Activated naive CD4-positive, alpha-beta T cell treated with anti-CD3 and anti-CD28 coated beads for 36 hours (primary cell): ENCODE measurements at regions not wholly inside any gene's neighbourhood (a gene's known extent, or its start where the extent isn't known, plus 50 kb on each side); places are given as distances from the start of the nearest gene placed in this dataset.

ENCODE experiments used
- CTCF ChIA-PET: fragments of 350-600 bp; sonication (Branson Sonifier 250); formaldehyde crosslinking; loops from one replicate; lab custom pipeline; 2021; ENCODE audit warnings: antibody characterized with exemption; lab: Charles Lee
- DNase-seq: peaks from one replicate; pipeline ENCODE4 v3.0.0-alpha.2; 2020
- H3K27ac Mint-ChIP-seq: one replicate; pipeline ENCODE4 v1.8.0; 2021; ENCODE audit warnings: mild to moderate bottlenecking, mixed read lengths
- H3K27me3 Mint-ChIP-seq: one replicate; pipeline ENCODE4 v1.8.0; 2021; ENCODE audit warnings: low read depth, mixed read lengths
- H3K36me3 Mint-ChIP-seq: one replicate; pipeline ENCODE4 v1.8.0; 2021; ENCODE audit warnings: low read depth, mixed read lengths
- H3K4me1 Mint-ChIP-seq: one replicate; pipeline ENCODE4 v1.8.0; 2021; ENCODE audit warnings: low read depth, mixed read lengths
- H3K4me3 Mint-ChIP-seq: one replicate; pipeline ENCODE4 v1.8.0; 2021; ENCODE audit warnings: mild to moderate bottlenecking, moderate library complexity, mixed read lengths
- H3K9me3 Mint-ChIP-seq: one replicate; pipeline ENCODE4 v1.8.0; 2021; ENCODE audit warnings: mixed read lengths
- intact Hi-C: fragments of 100-400 bp; cut with micrococcal nuclease; formaldehyde crosslinking; loops from one replicate; pipeline ENCODE4 v1.15.1; 2023

GRCh38 chr5:73352649-73353230, 95.8 kb downstream of the FOXD1 start:
- peaks cover 50% of the 10 kb centered on the region for H3K27me3 Mint-ChIP-seq
- CTCF ChIA-PET = no interaction called here
- no peaks in the 10 kb centered on the region for H3K4me1 Mint-ChIP-seq
- intact Hi-C loops = no loop called here
- H3K4me3 Mint-ChIP-seq = no peak overlapping the region
- no peak for DNase-seq
- no peak overlapping the region for H3K27ac Mint-ChIP-seq
- peaks cover 1% of the 10 kb centered on the region for H3K36me3 Mint-ChIP-seq
- H3K9me3 Mint-ChIP-seq = peaks cover 21% of the 10 kb centered on the region

- Mint-ChIP-seq H3K4me3 (no peak overlapping the region), H3K27me3 (peaks cover 49% of the 10 kb centered on the region), H3K27ac (no peak overlapping the region), H3K36me3 (peaks cover 1% of the 10 kb centered on the region), H3K4me1 (no peaks in the 10 kb centered on the region), H3K9me3 (peaks cover 25% of the 10 kb centered on the region)
- intact Hi-C loops = no loop called here
- CTCF ChIA-PET = no interaction called here
- DNase-seq = no peak
Measured at GRCh38 chr5:73352243-73352642, 96.3 kb downstream of the FOXD1 start.

GRCh38 chr5:73351593-73351992, 97.0 kb downstream of the FOXD1 start:
- H3K27me3 Mint-ChIP-seq = peaks cover 47% of the 10 kb centered on the region
- peaks cover 31% of the 10 kb centered on the region for H3K9me3 Mint-ChIP-seq
- intact Hi-C loops = no loop called here
- no peak overlapping the region for H3K27ac Mint-ChIP-seq
- H3K4me1 Mint-ChIP-seq = no peaks in the 10 kb centered on the region
- peaks cover 3% of the 10 kb centered on the region for H3K36me3 Mint-ChIP-seq
- CTCF ChIA-PET = interaction anchor here (0.9 kb wide), 1 partner anchor 135 kb away, joined by 3 read pairs; no protein-coding TSS in a partner anchor
- H3K4me3 Mint-ChIP-seq = no peak overlapping the region
- no peak for DNase-seq

- DNase-seq = no peak
- Mint-ChIP-seq H3K27me3 (peaks cover 60% of the 10 kb centered on the region), H3K36me3 (peaks cover 3% of the 10 kb centered on the region), H3K27ac (no peak overlapping the region), H3K4me1 (no peaks in the 10 kb centered on the region), H3K4me3 (no peak overlapping the region), H3K9me3 (peaks cover 38% of the 10 kb centered on the region)
- intact Hi-C loops = no loop called here
- CTCF ChIA-PET = no interaction called here
Measured at GRCh38 chr5:73346878-73347408, 101.6 kb downstream of the FOXD1 start.

GRCh38 chr5:73344835-73345234, 103.7 kb downstream of the FOXD1 start:
- CTCF ChIA-PET = no interaction called here
- DNase-seq = no peak
- H3K27ac Mint-ChIP-seq = no peak overlapping the region
- no peak overlapping the region for H3K4me3 Mint-ChIP-seq
- H3K9me3 Mint-ChIP-seq = peaks cover 33% of the 10 kb centered on the region
- H3K36me3 Mint-ChIP-seq = peaks cover 3% of the 10 kb centered on the region
- no peaks in the 10 kb centered on the region for H3K4me1 Mint-ChIP-seq
- peaks cover 61% of the 10 kb centered on the region for H3K27me3 Mint-ChIP-seq
- intact Hi-C loops = no loop called here

- H3K4me1 Mint-ChIP-seq = no peaks in the 10 kb centered on the region
- no peaks in the 10 kb centered on the region for H3K36me3 Mint-ChIP-seq
- no peaks in the 10 kb centered on the region for H3K9me3 Mint-ChIP-seq
- H3K27me3 Mint-ChIP-seq = peaks cover 62% of the 10 kb centered on the region
- intact Hi-C loops = no loop called here
- H3K4me3 Mint-ChIP-seq = no peak overlapping the region
- DNase-seq = no peak
- no peak overlapping the region for H3K27ac Mint-ChIP-seq
- CTCF ChIA-PET = no interaction called here
Measured at GRCh38 chr5:73339711-73340110, 108.9 kb downstream of the FOXD1 start.

- Mint-ChIP-seq H3K36me3 (no peaks in the 10 kb centered on the region), H3K9me3 (no peaks in the 10 kb centered on the region), H3K4me1 (no peaks in the 10 kb centered on the region), H3K27ac (no peak overlapping the region), H3K27me3 (peaks cover 61% of the 10 kb centered on the region), H3K4me3 (no peak overlapping the region)
- no peak for DNase-seq
- CTCF ChIA-PET = no interaction called here
- intact Hi-C loops = no loop called here
Measured at GRCh38 chr5:73339051-73339575, 109.5 kb downstream of the FOXD1 start.

GRCh38 chr5:73338256-73339050, 110.1 kb downstream of the FOXD1 start:
- Mint-ChIP-seq H3K9me3 (no peaks in the 10 kb centered on the region), H3K27me3 (peaks cover 57% of the 10 kb centered on the region), H3K4me3 (no peak overlapping the region), H3K27ac (no peak overlapping the region), H3K4me1 (no peaks in the 10 kb centered on the region), H3K36me3 (no peaks in the 10 kb centered on the region)
- intact Hi-C loops = no loop called here
- DNase-seq = no peak
- CTCF ChIA-PET = no interaction called here

GRCh38 chr5:73337586-73338255, 110.9 kb downstream of the FOXD1 start:
- Mint-ChIP-seq H3K9me3 (no peaks in the 10 kb centered on the region), H3K27me3 (peaks cover 54% of the 10 kb centered on the region), H3K27ac (no peak overlapping the region), H3K4me1 (no peaks in the 10 kb centered on the region), H3K36me3 (no peaks in the 10 kb centered on the region), H3K4me3 (no peak overlapping the region)
- CTCF ChIA-PET = no interaction called here
- intact Hi-C loops = no loop called here
- no peak for DNase-seq

- Mint-ChIP-seq H3K4me3 (no peak overlapping the region), H3K27ac (no peak overlapping the region), H3K27me3 (peaks cover 56% of the 10 kb centered on the region), H3K4me1 (no peaks in the 10 kb centered on the region), H3K36me3 (no peaks in the 10 kb centered on the region), H3K9me3 (peaks cover 8% of the 10 kb centered on the region)
- intact Hi-C loops = no loop called here
- DNase-seq = no peak
- CTCF ChIA-PET = no interaction called here
Measured at GRCh38 chr5:73336366-73336765, 112.2 kb downstream of the FOXD1 start.

GRCh38 chr5:73333944-73334703, 114.5 kb downstream of the FOXD1 start:
- no peaks in the 10 kb centered on the region for H3K4me1 Mint-ChIP-seq
- H3K4me3 Mint-ChIP-seq = no peak overlapping the region
- no peak overlapping the region for H3K27ac Mint-ChIP-seq
- H3K9me3 Mint-ChIP-seq = peaks cover 16% of the 10 kb centered on the region
- H3K27me3 Mint-ChIP-seq = peaks cover 43% of the 10 kb centered on the region
- intact Hi-C loops = no loop called here
- no peak for DNase-seq
- H3K36me3 Mint-ChIP-seq = peaks cover 1% of the 10 kb centered on the region
- CTCF ChIA-PET = no interaction called here

GRCh38 chr5:73330613-73331012, 118.0 kb downstream of the FOXD1 start:
- H3K4me3 Mint-ChIP-seq = no peak overlapping the region
- peaks cover 16% of the 10 kb centered on the region for H3K9me3 Mint-ChIP-seq
- H3K27me3 Mint-ChIP-seq = peaks cover 34% of the 10 kb centered on the region
- peaks cover 1% of the 10 kb centered on the region for H3K36me3 Mint-ChIP-seq
- DNase-seq = no peak
- intact Hi-C loops = no loop called here
- CTCF ChIA-PET = no interaction called here
- H3K4me1 Mint-ChIP-seq = no peaks in the 10 kb centered on the region
- H3K27ac Mint-ChIP-seq = no peak overlapping the region
